HL-60 (cell line): ENCODE measurements at regions not wholly inside any gene's neighbourhood (a gene's known extent, or its start where the extent isn't known, plus 50 kb on each side); places are given as distances from the start of the nearest gene placed in this dataset.

ENCODE experiments used
- DNase-seq, 2 experiments: peaks; one replicate each; pipeline ENCODE4 v3.0.0-alpha.2; 2010 to 2020; ENCODE audit warnings: low read depth in 1 of 2, low spot score in 1 of 2
- H3K27ac ChIP-seq: fragments of 250-450 bp; sonication (Bioruptor Pico); replicated peaks from 2 replicates; pipeline ENCODE4 v1.5.1; 2020; ENCODE audit warnings: mild to moderate bottlenecking, moderate library complexity
- H3K27me3 ChIP-seq: fragments of 250-450 bp; sonication (Bioruptor Pico); 2 replicates; pipeline ENCODE4 v1.5.1; 2021; ENCODE audit warnings: mild to moderate bottlenecking, moderate library complexity; ENCODE audit not compliant: insufficient read depth, poor library complexity, severe bottlenecking
- H3K4me3 ChIP-seq: replicated peaks from 2 replicates; pipeline ENCODE4 v1.5.1; 2011; ENCODE audit warnings: mild to moderate bottlenecking, control low read depth, low read length; ENCODE audit not compliant: insufficient read depth
- CTCF ChIP-seq: IDR thresholded peaks from one replicate; pipeline ENCODE4 v1.5.1; 2011; ENCODE audit warnings: low read length, control low read depth, inconsistent platforms; ENCODE audit not compliant: insufficient read depth
- GABPA ChIP-seq: IDR thresholded peaks from 2 replicates; pipeline ENCODE4 v1.6.1; 2012; ENCODE audit warnings: low read depth
- POLR2AphosphoS5 ChIP-seq: IDR thresholded peaks from 2 replicates; pipeline ENCODE4 v1.6.1; 2012; ENCODE audit warnings: low read depth
- SPI1 ChIP-seq: IDR thresholded peaks from 2 replicates; pipeline ENCODE4 v1.6.1; 2012; ENCODE audit warnings: low read depth, mild to moderate bottlenecking, borderline replicate concordance
- TF ChIP-seq, protein P1 (sequence below): IDR thresholded peaks from 2 replicates; pipeline ENCODE4 v1.6.1; 2012; ENCODE audit warnings: low read depth; ENCODE audit not compliant: insufficient replicate concordance

GRCh38 chr11:116513894-116514293 lies 258.9 kb downstream of the BUD13 start:
- Histone ChIP-seq H3K27ac (no peak overlapping the region), H3K27me3 (no peaks in the 10 kb centered on the region), H3K4me3 (no peak overlapping the region)
- no peak for TF ChIP-seq GABPA
- peak in 1 of 2 experiments; percentile 33 for DNase-seq

- no peak for TF ChIP-seq POLR2AphosphoS5
- TF ChIP-seq SPI1: no peak
- TF ChIP-seq, protein P1, sequence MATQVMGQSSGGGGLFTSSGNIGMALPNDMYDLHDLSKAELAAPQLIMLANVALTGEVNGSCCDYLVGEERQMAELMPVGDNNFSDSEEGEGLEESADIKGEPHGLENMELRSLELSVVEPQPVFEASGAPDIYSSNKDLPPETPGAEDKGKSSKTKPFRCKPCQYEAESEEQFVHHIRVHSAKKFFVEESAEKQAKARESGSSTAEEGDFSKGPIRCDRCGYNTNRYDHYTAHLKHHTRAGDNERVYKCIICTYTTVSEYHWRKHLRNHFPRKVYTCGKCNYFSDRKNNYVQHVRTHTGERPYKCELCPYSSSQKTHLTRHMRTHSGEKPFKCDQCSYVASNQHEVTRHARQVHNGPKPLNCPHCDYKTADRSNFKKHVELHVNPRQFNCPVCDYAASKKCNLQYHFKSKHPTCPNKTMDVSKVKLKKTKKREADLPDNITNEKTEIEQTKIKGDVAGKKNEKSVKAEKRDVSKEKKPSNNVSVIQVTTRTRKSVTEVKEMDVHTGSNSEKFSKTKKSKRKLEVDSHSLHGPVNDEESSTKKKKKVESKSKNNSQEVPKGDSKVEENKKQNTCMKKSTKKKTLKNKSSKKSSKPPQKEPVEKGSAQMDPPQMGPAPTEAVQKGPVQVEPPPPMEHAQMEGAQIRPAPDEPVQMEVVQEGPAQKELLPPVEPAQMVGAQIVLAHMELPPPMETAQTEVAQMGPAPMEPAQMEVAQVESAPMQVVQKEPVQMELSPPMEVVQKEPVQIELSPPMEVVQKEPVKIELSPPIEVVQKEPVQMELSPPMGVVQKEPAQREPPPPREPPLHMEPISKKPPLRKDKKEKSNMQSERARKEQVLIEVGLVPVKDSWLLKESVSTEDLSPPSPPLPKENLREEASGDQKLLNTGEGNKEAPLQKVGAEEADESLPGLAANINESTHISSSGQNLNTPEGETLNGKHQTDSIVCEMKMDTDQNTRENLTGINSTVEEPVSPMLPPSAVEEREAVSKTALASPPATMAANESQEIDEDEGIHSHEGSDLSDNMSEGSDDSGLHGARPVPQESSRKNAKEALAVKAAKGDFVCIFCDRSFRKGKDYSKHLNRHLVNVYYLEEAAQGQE: no peak
- TF ChIP-seq CTCF: no peak
- no peak for TF ChIP-seq GABPA
- no peak overlapping the region for H3K4me3 ChIP-seq
- no peak for DNase-seq
- H3K27me3 ChIP-seq: no peaks in the 10 kb centered on the region
- no peak overlapping the region for H3K27ac ChIP-seq
Observed at GRCh38 chr11:116513278-116513823, 259.4 kb downstream of the BUD13 start.

GRCh38 chr11:116512841-116513240 lies 259.9 kb downstream of the BUD13 start:
- Histone ChIP-seq H3K4me3 (no peak overlapping the region), H3K27me3 (no peaks in the 10 kb centered on the region), H3K27ac (no peak overlapping the region)
- DNase-seq: no peak
- TF ChIP-seq, protein P1: no peak
- TF ChIP-seq SPI1 (no peak), GABPA (no peak), POLR2AphosphoS5 (no peak), CTCF (no peak)

GRCh38 chr11:116511684-116512083 lies 261.1 kb downstream of the BUD13 start:
- Histone ChIP-seq H3K27me3 (no peaks in the 10 kb centered on the region), H3K27ac (no peak overlapping the region), H3K4me3 (no peak overlapping the region)
- no peak for DNase-seq
- no peak for TF ChIP-seq SPI1

DNA sequence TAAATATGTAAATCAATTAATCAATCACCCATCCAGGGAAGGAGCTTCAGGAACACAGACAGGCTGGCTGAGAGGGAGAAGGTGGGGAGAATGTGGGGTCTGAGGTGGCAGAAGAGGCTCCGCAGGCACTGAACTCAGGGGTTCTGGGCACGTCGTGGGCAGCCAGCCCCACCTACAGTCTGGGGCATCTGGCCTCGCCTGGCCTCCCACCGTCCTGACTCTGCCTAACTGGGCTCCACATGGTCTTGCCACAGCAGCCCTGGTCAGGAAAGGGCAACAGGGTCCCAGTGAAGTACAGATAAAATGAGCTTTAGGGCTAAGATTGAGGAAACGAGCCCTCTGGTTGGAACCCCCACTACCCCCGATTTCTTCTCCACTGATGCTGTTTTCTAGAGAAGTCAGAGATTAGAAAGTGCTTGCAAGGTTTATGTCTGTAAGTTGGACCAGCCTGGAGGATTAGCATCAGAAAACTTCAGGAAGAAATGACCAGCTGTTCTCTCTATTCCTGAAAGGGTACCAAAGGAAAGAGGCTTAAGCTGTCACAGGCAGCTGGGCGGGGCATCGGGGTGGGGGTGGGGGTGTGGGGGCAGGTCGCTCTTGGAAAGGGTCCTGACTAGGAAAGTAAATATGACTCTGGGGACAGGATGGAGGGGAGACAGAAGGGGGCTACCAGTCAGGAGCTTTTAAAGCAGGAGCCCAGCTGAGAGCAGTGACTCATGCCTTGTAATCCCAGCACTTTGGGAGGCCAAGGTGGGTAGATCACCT lies 261.7 kb downstream of the BUD13 start:
- Histone ChIP-seq H3K27ac (no peak overlapping the region), H3K27me3 (peaks cover 3% of the 10 kb centered on the region)

More for the DNA sequence above, 261.7 kb downstream of the BUD13 start:
- no peak overlapping the region for H3K4me3 ChIP-seq
- DNase-seq: no peak
- TF ChIP-seq, protein P1: no peak
- TF ChIP-seq CTCF (no peak), SPI1 (no peak), POLR2AphosphoS5 (no peak), GABPA (no peak)
